AG09309 (cell line): ENCODE measurements at regions not wholly inside any gene's neighbourhood (a gene's known extent, or its start where the extent isn't known, plus 50 kb on each side); places are given as distances from the start of the nearest gene placed in this dataset.

ENCODE experiments used
- DNase-seq: peaks from one replicate; pipeline ENCODE4 v3.0.0-alpha.2; 2010; ENCODE audit warnings: low read depth
- H3K4me3 ChIP-seq: 2 replicates; pipeline ENCODE4 v1.5.1; 2011; ENCODE audit warnings: mild to moderate bottlenecking, low read depth, low read length, moderate library complexity; ENCODE audit not compliant: control insufficient read depth
- CTCF ChIP-seq: IDR thresholded peaks from 2 replicates; pipeline ENCODE4 v1.5.1; 2011; ENCODE audit warnings: mild to moderate bottlenecking, low read depth, low read length, inconsistent platforms; ENCODE audit not compliant: insufficient read depth, control insufficient read depth; ENCODE audit errors: missing control alignments

GRCh38 chr4:96039217-96039616 lies 199.3 kb downstream of the PDHA2 start:
- no peak overlapping the region for H3K4me3 ChIP-seq
- DNase-seq = no peak
- TF ChIP-seq CTCF = no peak

- no peak for DNase-seq
- TF ChIP-seq CTCF = no peak
- no peak overlapping the region for H3K4me3 ChIP-seq
Observed at GRCh38 chr4:96039803-96040436, 200.0 kb downstream of the PDHA2 start.

- TF ChIP-seq CTCF = no peak
- no peak for DNase-seq
- H3K4me3 ChIP-seq = no peak overlapping the region
Observed at GRCh38 chr4:96044971-96045370, 205.1 kb downstream of the PDHA2 start.

GRCh38 chr4:96052827-96053226 lies 212.9 kb downstream of the PDHA2 start:
- no peak for DNase-seq
- no peak for TF ChIP-seq CTCF
- H3K4me3 ChIP-seq = no peak overlapping the region

GRCh38 chr4:96056346-96056934 lies 216.5 kb downstream of the PDHA2 start:
- no peak overlapping the region for H3K4me3 ChIP-seq
- no peak for TF ChIP-seq CTCF
- no peak for DNase-seq

GRCh38 chr4:96063639-96064038 lies 223.7 kb downstream of the PDHA2 start:
- DNase-seq = no peak
- no peak for TF ChIP-seq CTCF
- H3K4me3 ChIP-seq = no peak overlapping the region
